Astrocyte (in vitro differentiated cells and primary cell): ENCODE measurements at regions not wholly inside any gene's neighbourhood (a gene's known extent, or its start where the extent isn't known, plus 50 kb on each side); places are given as distances from the start of the nearest gene placed in this dataset.
"Not testable (repeated sequence)": the region's sequence is repeated elsewhere in the genome, so short reads cannot be mapped to it uniquely, and the experiment has no call there.

Experiments
- EZH2 ChIP-seq: IDR thresholded peaks from 2 replicates; pipeline ENCODE4 v1.6.1; 2012; ENCODE audit warnings: mild to moderate bottlenecking, low read length, inconsistent platforms; ENCODE audit not compliant: insufficient read depth
- TF ChIP-seq, protein P1 (sequence below): IDR thresholded peaks from 2 replicates; pipeline ENCODE4 v1.5.1; 2011; ENCODE audit warnings: low read depth, mild to moderate bottlenecking, inconsistent platforms, low read length, moderate library complexity; ENCODE audit not compliant: insufficient read depth

DNA sequence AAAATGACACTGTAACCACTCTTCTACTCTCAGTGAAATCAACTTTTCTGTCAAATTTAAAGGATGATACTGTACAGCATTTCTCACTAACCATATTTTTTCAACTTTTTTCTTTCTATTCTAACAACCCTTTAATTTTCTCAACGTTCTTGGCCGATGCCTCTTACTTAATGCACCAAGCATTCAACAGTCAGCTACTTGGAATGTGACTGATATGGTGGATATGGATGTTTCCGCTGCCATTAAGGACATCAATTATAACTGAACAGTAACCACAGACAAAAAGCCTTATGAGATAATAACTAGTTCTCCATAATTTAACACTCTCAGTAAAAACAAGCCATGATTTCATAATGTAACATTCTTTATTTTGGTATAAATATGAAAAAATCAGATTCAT lies 427.4 kb downstream of the KCNJ18 start:
- TF ChIP-seq EZH2 = not testable (repeated sequence)
- TF ChIP-seq, protein P1, sequence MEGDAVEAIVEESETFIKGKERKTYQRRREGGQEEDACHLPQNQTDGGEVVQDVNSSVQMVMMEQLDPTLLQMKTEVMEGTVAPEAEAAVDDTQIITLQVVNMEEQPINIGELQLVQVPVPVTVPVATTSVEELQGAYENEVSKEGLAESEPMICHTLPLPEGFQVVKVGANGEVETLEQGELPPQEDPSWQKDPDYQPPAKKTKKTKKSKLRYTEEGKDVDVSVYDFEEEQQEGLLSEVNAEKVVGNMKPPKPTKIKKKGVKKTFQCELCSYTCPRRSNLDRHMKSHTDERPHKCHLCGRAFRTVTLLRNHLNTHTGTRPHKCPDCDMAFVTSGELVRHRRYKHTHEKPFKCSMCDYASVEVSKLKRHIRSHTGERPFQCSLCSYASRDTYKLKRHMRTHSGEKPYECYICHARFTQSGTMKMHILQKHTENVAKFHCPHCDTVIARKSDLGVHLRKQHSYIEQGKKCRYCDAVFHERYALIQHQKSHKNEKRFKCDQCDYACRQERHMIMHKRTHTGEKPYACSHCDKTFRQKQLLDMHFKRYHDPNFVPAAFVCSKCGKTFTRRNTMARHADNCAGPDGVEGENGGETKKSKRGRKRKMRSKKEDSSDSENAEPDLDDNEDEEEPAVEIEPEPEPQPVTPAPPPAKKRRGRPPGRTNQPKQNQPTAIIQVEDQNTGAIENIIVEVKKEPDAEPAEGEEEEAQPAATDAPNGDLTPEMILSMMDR = not testable (repeated sequence)
